ENCODE measurements at regions not wholly inside any gene's neighbourhood (a gene's known extent, or its start where the extent isn't known, plus 50 kb on each side); places are given as distances from the start of the nearest gene placed in this dataset.
"Not testable (repeated sequence)": the region's sequence is repeated elsewhere in the genome, so short reads cannot be mapped to it uniquely, and the experiment has no call there.

- no peak for DNase-seq
These were observed 179.4 kb upstream of the IGFBP3 start for GRCh38 chr7:46100521-46100920.

GRCh38 chr7:46099076-46099475 lies 178.0 kb upstream of the IGFBP3 start:
- no peak for DNase-seq

- DNase-seq, result no peak
These were observed 170.0 kb upstream of the IGFBP3 start for GRCh38 chr7:46091071-46091470.

GRCh38 chr7:46089281-46089680 lies 168.2 kb upstream of the IGFBP3 start:
- no peak for DNase-seq

GRCh38 chr7:46088486-46088885 lies 167.4 kb upstream of the IGFBP3 start:
- DNase-seq, result not testable (repeated sequence)

- no peak for DNase-seq
These were observed 159.6 kb upstream of the IGFBP3 start for GRCh38 chr7:46080595-46081159.

GRCh38 chr7:46079421-46079820 lies 158.3 kb upstream of the IGFBP3 start:
- DNase-seq, result no peak

GRCh38 chr7:46076527-46076926 lies 155.5 kb upstream of the IGFBP3 start:
- DNase-seq, result no peak

GRCh38 chr7:46072722-46073121 lies 151.7 kb upstream of the IGFBP3 start:
- DNase-seq, result peak; percentile 68

- no peak for DNase-seq
These were observed 150.5 kb upstream of the IGFBP3 start for GRCh38 chr7:46071601-46072000.

- no peak for DNase-seq
These were observed 150.0 kb upstream of the IGFBP3 start for GRCh38 chr7:46071076-46071475.

- DNase-seq, result no peak
These were observed 147.1 kb upstream of the IGFBP3 start for GRCh38 chr7:46068159-46068558.

GRCh38 chr7:46059308-46060020 lies 138.4 kb upstream of the IGFBP3 start:
- no peak for DNase-seq

GRCh38 chr7:46058086-46058823 lies 137.2 kb upstream of the IGFBP3 start:
- no peak for DNase-seq

GRCh38 chr7:46054915-46055314 lies 133.8 kb upstream of the IGFBP3 start:
- DNase-seq, result no peak

- DNase-seq, result no peak
These were observed 133.2 kb upstream of the IGFBP3 start for GRCh38 chr7:46054272-46054671.

GRCh38 chr7:46047581-46047980 lies 126.5 kb upstream of the IGFBP3 start:
- no peak for DNase-seq

- not testable (repeated sequence) for DNase-seq
These were observed 122.3 kb upstream of the IGFBP3 start for GRCh38 chr7:46043338-46043737.

- DNase-seq, result not testable (repeated sequence)
These were observed 118.7 kb upstream of the IGFBP3 start for GRCh38 chr7:46039813-46040212.

- no peak for DNase-seq
These were observed 114.1 kb upstream of the IGFBP3 start for GRCh38 chr7:46035166-46035565.

GRCh38 chr7:46034056-46034768 lies 113.1 kb upstream of the IGFBP3 start:
- no peak for DNase-seq

GRCh38 chr7:46033592-46033991 lies 112.5 kb upstream of the IGFBP3 start:
- DNase-seq, result no peak

- DNase-seq, result no peak
These were observed 111.9 kb upstream of the IGFBP3 start for GRCh38 chr7:46032942-46033341.

GRCh38 chr7:46032353-46032752 lies 111.3 kb upstream of the IGFBP3 start:
- no peak for DNase-seq

Measured in NCI-H1105 treated with DMSO at 0.1 percent for 48 hours (cell line).